ENCODE measurements at regions not wholly inside any gene's neighbourhood (a gene's known extent, or its start where the extent isn't known, plus 50 kb on each side); places are given as distances from the start of the nearest gene placed in this dataset.
A peak's percentile ranks its signal among the peaks of the same experiment; 100 is the strongest.

DNA sequence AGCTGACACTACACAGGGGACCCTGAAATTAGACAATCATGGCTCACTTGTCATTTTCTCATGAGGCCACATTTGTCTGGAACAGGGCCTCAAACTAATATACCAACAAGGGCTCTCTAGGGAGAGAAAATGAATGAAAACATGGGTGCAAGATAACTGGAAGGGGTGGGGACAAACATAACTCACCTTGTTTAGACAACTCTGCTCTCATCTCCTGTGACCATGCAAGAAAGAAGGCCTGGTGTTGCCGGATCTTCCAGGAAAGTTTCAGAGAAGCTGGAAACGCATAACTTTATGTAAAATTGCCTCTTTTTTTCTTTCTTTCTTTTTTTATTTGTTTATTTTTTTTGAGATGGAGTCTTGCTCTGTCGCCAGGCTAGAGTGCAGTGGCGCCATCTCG lies 80.4 kb upstream of the SPRED2 start:
- no peak for DNase-seq (ENCODE audit: low spot score in 2 of 2)
- no peak overlapping the region for H3K4me3 ChIP-seq (ENCODE audit: low read depth, poor library complexity, severe bottlenecking)
- TF ChIP-seq POLR2A (IDR thresholded peaks at IDR 0.05): no peak
- TF ChIP-seq, protein P1, sequence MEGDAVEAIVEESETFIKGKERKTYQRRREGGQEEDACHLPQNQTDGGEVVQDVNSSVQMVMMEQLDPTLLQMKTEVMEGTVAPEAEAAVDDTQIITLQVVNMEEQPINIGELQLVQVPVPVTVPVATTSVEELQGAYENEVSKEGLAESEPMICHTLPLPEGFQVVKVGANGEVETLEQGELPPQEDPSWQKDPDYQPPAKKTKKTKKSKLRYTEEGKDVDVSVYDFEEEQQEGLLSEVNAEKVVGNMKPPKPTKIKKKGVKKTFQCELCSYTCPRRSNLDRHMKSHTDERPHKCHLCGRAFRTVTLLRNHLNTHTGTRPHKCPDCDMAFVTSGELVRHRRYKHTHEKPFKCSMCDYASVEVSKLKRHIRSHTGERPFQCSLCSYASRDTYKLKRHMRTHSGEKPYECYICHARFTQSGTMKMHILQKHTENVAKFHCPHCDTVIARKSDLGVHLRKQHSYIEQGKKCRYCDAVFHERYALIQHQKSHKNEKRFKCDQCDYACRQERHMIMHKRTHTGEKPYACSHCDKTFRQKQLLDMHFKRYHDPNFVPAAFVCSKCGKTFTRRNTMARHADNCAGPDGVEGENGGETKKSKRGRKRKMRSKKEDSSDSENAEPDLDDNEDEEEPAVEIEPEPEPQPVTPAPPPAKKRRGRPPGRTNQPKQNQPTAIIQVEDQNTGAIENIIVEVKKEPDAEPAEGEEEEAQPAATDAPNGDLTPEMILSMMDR (IDR thresholded peaks at IDR 0.05): no peak
- WGBS, 2 donors: 97 to 99% methylated on average over 5 of the region's 5 CpGs
- intact Hi-C loops (cut with DNase I; ENCODE audit: low total_unique reads): no loop called here

DNA sequence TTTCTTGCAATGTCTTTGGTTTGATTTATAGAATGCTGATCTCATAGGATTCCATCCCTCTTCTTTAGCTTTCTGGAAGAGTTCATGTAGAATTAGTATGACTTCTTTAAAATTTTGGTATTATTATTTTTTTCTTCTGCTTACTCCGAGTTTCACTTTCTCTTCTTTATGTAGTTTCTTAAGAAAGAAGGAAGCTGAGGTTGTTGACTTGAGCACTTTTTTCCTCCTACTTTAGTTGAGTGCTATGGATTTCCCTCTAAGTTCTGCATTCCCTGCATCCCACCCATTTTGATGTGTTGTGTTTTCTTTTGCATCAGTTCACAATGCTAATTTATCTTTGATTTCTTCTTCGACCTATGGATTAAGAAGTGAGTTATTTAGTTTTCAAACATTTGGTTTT lies 78.9 kb upstream of the SPRED2 start:
- 81 to 83% methylated on average over 2 of the region's 2 CpGs for WGBS, 2 donors
- intact Hi-C loops (cut with DNase I; ENCODE audit: low total_unique reads): no loop called here
- TF ChIP-seq, protein P1 (IDR thresholded peaks at IDR 0.05): no peak
- no peak for TF ChIP-seq POLR2A (IDR thresholded peaks at IDR 0.05)

DNA sequence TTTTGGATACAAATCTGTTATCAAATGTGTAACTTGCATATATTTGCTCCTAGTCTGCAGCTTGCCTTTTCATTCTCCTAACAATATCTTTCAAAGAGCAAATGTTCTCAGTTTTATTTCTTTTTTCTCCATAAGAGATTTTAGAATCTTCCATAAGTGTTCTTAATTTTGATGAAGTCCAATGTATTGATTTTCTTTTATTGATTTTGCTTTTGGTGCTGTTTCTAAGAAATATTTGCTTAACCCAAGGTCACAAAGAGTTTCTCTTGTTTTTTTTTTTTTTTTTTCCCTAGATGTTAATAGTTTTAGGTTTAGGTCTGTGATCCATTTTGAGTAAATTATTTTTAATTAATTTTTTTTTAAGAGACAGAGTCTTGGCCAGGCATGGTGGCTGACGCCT lies 75.8 kb upstream of the SPRED2 start:
- intact Hi-C loops (cut with DNase I; ENCODE audit: low total_unique reads): no loop called here
- no peak for TF ChIP-seq POLR2A (IDR thresholded peaks at IDR 0.05)
- TF ChIP-seq, protein P1 (IDR thresholded peaks at IDR 0.05): no peak
- no peak overlapping the region for H3K4me3 ChIP-seq (ENCODE audit: low read depth, poor library complexity, severe bottlenecking)
- WGBS, 2 donors: 95% methylated on average over 1 of the region's 1 CpG
- DNase-seq (ENCODE audit: low spot score in 2 of 2): no peak

More for the DNA sequence above, 78.9 kb upstream of the SPRED2 start:
- H3K4me3 ChIP-seq (ENCODE audit: low read depth, poor library complexity, severe bottlenecking): no peak overlapping the region
- no peak for DNase-seq (ENCODE audit: low spot score in 2 of 2)

DNA sequence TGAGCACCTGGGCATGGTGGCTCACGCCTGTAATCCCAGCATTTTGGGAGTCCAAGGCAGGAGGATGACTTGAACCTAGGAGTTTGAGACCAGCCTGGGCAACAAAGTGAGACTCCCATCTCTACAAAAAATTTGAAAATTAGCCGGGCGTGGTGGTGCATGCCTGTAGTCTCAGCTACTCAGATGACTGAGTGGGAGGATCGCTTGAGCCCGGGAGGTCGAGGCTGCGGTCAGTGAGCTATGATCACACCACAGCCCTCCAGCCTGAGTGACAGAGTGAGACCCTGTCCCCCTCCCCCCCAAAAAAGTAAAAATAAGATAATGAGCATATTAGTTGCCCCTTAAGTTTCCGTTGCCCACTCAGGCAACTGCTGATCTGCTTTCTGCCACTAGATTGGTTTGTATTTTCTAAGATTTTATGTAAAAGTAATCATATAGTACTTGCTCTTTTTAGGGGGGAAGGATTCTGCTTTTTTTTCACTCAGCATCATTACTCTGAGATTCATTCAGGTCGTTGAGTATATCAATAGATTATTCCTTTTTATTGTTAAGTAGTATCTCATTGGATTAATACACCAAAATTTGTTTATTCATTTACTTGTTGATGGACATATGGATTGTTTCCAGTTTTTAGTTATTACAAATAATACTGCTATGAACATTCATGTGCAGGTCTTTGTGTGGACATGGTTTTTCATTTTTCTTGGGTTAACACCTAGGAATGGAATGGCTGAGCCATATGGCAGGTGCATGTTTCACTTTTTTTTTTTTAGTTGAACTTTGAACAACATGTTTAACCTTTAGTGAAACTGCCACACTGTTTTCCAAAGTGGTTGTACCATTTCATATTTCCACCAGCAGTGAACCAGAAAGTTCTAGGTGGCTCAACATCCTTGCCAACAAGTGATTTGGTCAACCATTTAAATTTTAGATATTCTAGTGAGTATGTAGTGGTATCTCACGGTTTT lies 75.0 kb upstream of the SPRED2 start:
- intact Hi-C loops (cut with DNase I; ENCODE audit: low total_unique reads): no loop called here
- H3K4me3 ChIP-seq (ENCODE audit: low read depth, poor library complexity, severe bottlenecking): no peak overlapping the region
- TF ChIP-seq, protein P1 (IDR thresholded peaks at IDR 0.05): no peak
- no peak for TF ChIP-seq POLR2A (IDR thresholded peaks at IDR 0.05)
- 87 to 93% methylated on average over 10 of the region's 10 CpGs for WGBS, 2 donors
- DNase-seq (ENCODE audit: low spot score in 2 of 2): peak in 1 of 2 donors; percentile 42

DNA sequence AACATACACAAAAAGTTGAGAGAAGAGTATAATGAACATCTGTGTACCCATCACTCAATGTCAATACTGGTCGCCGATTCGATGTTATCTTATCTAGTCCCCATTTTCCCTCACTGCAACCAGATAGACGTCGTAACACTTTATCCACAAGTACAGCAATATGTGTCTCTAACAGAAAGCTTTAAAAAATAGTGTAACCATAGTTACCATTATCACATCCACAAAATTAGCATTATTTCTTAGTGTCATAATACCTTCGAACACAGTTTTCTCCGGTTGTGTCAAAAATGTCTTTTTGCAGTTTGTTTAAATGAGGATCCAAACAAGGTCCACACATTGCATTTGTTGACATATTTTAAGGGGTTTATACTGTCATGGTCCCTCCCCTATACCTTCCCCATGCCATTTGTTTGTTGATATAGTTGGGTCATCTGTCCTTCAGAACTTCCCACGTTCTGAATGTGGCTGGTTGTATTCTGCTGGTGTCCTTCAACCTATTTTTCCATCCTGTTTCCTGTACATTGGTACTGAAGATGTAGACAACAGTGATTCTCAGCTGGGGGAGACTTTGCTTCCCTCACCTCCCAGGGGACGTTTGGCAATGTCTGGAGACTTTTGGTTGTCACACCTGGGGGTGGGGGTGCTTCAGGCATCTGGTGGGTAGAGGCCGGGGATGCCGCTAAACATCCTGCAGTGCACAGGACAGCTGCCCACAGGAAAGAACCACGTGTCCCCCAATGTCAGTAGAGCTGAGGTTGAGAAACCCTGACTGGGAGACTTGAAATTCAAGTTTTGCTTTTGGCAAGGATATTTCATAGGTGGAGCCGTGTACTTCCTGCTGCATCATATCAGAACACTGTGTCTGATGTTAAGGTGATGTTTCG lies 72.7 kb upstream of the SPRED2 start:
- no peak for TF ChIP-seq POLR2A (IDR thresholded peaks at IDR 0.05)
- TF ChIP-seq, protein P1 (IDR thresholded peaks at IDR 0.05): no peak
- H3K4me3 ChIP-seq (ENCODE audit: low read depth, poor library complexity, severe bottlenecking): no peak overlapping the region
- peak in 1 of 2 donors; percentile 32 for DNase-seq (ENCODE audit: low spot score in 2 of 2)
- intact Hi-C loops (cut with DNase I; ENCODE audit: low total_unique reads): no loop called here
- 63 to 64% methylated on average over 14 of the region's 14 CpGs for WGBS, 2 donors
